NCI-H82 (cell line): ENCODE measurements at regions not wholly inside any gene's neighbourhood (a gene's known extent, or its start where the extent isn't known, plus 50 kb on each side); places are given as distances from the start of the nearest gene placed in this dataset.

Source experiments
- DNase-seq: peaks from one replicate; lab custom pipeline; 2025; lab: John Stamatoyannopoulos, UW

DNA sequence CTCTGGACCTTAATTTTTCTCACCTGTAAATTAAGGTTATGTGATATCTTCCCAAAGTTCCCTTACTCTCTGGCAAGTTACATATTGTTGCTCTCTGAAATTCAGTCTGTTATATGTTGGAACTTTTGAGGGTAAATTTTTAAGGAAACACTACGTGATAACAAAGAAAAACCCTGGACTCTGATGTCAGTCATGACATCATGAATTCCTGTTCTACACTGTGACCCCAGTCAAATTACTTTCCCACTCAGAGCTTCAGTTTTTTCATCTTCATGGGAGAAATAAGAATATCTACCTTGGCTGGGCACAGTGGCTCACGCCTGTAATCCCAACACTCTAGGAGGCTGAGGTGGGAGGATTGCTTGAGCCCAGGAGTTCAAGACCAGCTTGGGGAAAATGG, 164.6 kb upstream of the RALGAPA2 start:
- no peak for DNase-seq

DNA sequence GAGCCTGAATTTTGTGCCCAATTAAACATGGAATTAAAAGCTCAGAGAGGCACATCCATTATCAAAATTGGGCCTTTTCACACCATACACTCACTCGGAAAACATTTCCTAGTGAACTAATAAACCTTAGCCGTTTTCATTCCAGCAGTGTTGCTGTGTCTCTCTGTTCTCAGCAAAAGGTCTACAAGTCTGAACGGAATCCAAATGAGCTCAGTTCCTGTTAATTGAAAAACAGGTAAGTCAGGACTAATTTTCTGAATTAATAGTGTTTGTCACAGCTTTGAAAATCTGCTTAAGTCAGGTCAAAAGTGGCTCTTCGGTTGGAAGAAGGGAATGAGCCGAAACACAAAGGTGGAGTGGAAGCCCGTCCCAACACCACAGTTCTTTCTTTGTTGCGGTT, 163.3 kb upstream of the RALGAPA2 start:
- no peak for DNase-seq

DNA sequence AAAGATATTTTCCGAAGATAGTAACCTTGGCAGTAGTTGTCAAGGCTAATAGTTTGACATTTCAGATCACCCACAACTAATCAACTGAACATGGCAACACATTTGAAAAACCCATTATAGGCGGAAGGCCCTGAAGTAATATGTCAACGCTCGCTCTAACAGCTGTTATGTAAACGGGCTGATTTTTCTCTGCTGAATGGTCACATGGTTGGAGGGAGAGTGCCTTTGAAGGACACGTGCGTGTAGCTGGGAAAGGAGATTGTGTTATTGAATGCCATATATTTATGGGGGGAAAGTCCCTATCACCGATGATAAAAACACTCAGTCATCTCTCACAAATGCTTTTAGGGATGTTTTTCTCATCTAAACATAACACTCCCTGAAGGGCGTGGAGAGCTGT, 160.0 kb upstream of the RALGAPA2 start:
- no peak for DNase-seq

DNA sequence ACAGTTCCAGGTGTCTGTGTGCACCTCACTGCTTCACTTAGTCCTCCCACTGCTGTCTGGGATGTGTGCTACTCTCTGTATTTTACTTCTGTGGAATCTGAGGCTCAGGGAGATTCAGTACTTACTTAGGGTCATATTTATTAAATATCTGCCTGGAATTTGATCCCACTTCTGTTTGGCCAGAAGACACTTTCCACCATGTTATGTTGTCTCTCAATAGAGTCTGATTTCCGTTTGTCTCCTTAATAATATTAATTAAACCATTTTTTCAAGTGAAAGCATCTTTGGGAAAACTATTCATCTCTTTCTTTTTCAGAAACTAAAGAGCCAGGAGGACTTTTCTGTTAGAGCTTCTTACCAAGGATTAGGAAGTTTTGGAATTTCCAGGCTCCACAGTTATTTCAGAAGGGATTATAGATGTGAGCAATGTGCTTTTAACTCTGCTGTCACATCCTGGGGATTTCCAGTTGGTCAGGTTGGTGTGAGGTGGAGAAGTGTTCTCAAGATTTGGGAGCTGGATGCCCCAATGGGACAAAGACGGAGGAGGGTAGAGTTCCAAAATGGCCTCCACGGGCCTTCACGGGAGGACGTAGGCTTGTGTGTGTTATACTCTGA, 156.8 kb upstream of the RALGAPA2 start:
- DNase-seq, result no peak

DNA sequence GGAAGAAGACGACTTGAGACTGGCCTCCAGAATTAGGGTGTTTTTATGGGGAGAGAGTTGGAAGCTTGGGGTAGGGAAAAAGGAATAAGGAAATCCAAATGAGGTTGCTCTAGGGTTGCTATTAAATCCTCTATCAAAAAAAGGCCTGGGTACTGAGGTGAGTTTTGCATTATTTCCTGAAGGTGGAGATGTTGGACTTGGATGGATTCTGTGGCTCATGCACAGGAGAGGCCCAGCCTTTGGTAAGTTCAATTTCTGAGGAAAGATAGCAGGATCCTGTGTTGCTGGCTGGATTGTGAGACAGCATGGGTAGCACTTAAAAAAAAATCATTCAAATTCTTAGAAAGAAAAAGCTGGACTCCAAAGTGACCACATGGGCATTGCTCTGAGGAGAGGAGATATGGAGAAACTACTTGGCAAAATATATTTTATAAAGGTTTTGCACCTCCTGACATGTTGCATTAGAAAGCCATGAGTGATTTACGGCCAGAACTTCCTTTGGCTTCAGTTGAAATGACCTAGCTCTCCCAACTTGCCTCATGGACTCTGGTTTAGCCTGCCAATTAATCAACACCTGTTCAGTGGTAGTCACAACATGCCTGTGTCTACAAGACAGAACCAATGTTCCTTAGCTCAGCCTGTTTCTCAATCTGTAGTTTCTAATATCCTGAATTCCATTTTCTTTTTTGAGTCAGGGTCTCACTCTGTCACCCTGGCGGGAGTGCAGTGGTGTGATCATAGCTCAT, 152.1 kb upstream of the RALGAPA2 start:
- peak; percentile 55 for DNase-seq

DNA sequence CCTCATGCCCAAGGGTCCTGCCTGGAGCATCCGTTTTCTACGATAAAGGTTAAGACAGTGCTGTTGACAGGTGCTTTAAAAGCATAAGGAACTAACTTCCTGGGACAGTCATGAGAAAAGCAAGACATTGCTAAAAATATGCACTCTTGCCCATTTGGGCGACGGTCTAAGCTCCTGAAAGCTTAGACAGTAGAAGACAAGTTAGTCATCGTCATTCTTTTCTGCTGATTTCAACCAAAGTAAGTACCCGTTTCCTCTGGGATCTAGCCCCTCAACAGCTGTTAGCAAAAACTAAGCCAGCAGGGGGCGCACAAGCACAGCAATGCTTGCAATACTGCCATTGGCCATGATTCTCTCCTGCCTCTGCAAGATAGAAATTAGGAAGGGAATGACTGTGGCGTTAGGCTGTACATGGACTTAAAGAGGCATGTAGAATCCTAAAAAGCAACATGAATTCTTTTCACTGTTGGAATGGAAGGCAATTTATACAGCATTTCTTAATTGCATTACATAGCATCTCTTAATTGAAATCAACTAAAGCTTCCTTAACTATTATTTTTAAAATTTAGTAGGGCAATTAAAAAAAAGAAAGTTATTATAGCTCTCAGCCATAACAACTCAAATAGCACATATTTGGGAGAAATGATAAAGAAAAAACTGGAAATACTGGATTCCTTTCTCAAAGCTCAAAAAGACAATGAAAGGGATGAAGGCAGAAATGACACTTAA, 147.8 kb upstream of the RALGAPA2 start:
- peak; percentile 95 for DNase-seq

DNA sequence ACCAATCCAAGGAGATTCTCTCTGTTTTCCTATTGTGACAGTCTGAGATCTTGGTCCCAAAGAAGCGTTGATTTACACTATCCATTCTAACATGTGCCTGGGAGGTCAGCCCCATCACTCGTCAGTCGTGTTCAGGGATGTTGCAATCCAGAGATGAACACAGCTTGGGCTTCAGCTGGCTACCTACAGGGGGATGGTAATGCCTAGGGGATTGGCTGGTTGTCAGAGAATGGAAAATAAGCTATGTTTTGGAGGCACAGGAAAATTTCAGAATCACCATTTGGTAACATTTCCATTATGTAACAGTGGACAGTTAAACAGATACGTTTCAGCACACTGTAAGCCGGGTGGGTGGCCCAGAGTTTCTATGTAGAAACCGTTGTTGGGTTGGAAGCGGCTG, 147.1 kb upstream of the RALGAPA2 start:
- no peak for DNase-seq

DNA sequence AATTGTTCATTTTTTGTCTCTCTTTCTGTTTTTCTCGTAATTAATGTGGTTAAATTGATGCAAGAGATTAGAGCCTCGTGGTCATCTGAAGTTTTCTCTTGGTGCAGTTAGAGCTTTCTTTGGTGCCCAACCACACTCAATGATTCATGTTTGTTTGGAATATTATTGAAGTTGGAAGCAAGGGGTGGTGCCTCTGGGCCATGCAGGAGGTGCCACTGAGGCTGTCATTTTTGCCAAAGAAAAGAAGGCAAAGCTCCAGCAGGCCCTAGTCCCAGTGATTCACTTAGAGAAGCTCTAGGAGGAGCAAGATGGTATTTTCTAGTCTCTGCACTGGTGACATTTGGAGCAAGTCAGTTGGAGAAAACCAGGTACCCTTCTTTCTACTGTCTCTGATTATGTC, 144.5 kb upstream of the RALGAPA2 start:
- no peak for DNase-seq

DNA sequence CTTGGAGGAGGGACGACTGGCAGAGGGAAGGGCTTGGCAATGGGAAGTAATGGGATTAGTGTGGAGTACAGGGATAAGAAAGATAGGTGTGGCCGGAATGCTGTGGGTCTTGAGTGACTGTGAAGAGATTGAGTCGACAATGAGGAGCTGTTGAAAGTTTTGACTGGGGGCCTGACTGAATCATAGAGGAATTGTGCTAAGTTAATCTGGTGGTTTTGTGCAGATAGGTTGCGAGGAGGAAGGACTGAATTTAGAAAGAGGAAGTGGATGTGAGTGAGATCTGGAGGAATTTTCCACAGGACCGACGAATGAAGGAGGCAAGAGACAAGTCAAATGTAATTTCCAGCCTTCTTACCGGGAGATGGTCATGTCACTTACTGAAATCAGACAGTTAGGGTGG, 143.9 kb upstream of the RALGAPA2 start:
- DNase-seq, result peak; percentile 69

DNA sequence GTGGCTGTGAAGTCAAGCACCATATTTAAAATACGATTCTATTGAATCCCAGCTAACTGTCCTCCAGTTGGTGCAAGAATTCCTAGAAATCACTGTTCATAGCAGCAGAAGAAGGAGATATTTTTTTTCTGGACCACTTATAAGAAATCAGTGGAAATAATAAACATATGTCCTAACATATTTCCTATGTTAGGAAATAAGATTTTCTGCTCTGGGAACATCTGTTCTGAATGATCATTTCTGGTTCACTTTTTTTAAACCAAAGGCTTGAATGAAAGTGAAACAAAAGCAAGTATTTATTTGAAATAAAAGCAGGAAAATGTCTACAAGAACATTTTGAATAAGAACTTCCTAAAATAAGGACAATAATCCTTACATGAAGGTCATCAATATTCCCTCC, 138.9 kb upstream of the RALGAPA2 start:
- no peak for DNase-seq

DNA sequence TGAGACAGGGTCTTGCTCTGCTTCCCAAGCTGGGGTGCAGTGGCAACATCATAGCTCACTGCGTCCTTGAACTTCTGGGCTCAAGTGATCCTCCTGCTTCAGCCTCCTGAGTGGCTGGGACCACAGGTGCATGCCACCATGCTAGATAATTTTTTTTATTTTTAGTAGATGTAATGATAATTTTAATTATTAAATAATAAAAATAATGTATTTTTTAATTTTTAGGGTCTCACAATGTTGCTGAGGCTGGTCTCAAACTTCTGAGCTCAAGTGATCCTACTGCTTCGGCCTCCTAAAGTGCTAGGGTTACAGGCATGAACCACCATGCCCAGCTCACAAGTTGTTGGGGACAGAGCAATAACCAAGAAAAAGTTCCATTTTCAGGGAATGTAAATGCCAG, 138.0 kb upstream of the RALGAPA2 start:
- DNase-seq, result no peak

DNA sequence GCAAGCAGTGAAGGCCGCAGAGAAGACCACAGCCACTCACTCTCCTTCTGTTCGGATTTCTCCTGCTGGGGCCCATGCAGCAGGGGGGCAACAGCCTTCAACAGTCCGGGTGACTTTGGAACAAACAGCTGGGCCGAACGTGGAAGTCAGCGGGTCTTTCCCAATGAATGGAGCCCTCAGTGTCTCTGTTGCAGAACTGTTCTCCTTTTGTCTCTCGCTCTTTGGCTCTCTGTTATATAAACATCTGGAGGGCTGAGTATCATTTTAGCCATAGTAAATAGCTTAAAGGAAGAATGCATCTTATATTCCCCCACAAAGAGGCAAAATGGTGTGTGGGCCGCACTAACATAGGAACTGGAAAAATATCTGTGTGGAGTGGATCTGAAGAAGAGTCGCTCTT, 136.7 kb upstream of the RALGAPA2 start:
- no peak for DNase-seq

DNA sequence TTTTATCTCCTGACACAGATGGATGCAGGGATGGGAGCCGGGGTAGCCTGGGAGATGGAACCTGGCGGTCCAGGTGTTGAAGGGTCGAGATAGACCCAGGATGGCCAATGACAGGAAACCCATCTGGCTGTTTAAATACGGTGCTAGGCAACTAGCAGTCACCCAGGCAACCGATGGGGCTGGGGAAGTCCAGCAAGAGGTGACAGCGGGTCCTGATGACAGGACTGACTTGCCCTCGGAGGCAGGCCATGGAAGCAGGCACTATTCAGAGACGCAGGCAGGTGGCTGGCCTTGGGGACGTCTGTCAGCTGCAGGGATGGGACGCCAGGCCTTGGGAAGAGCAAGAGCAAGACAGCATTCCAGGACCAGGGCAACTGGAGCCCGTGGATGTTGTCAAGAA, 135.4 kb upstream of the RALGAPA2 start:
- DNase-seq, result no peak

DNA sequence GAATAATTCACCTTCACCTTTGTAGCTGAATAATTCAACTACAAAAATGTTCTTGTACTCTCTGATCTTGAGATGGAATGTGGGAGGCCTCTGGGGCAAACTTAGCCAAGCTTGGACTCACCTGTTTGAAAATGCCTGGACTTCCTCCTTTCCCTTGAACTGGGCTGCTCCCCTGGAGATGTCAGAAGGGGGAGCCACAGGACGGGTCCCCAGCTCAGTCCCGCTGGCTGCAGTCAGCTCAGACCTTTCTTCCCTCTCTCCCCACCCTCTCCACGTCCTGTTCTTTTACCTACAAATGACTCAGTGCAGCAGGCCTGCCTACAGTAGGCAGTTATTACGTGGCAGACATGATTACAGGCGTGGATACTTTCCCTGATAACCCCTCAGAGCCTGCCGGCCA, 131.5 kb upstream of the RALGAPA2 start:
- no peak for DNase-seq

DNA sequence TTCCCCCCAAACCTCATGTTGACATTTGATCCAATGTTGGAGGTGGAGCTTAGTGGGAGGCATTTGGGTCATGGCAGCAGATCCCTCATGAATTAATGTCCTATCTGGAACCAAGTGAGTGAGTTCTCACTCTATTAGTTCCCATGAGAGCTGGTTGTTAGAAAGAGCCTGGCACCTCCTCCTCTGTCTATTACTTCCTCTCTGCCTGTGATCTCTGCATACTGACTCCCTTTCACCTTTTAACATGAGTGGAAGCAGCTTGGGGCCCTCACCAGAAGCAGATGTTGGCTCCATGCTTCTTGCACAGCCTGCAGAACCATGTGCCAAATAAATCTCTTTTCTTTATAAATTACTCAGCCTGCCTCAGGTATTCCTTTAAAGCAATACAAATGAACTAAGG, 127.3 kb upstream of the RALGAPA2 start:
- DNase-seq, result no peak

DNA sequence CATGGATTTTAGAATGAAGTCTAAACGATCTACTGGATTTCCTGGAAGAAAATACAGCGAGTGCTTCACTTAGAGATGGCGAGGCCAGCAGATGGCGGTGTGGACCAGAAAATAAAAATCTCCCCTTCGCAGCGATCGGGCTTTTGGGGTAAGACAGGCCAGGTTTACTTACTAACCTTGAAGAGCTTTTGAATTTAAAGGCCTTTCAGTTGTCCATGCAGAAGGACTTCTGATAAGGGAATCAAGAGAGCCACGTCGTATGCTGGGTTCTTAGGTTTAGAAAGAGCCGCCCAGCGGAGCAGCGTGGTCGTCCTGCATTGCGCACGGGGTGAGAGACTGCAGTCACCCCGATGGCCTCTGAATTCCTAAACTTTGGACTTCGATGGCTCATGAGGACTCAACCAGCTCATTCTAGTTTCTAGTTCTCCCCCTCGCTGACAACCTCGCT, 125.2 kb upstream of the RALGAPA2 start:
- DNase-seq, result peak; percentile 73

DNA sequence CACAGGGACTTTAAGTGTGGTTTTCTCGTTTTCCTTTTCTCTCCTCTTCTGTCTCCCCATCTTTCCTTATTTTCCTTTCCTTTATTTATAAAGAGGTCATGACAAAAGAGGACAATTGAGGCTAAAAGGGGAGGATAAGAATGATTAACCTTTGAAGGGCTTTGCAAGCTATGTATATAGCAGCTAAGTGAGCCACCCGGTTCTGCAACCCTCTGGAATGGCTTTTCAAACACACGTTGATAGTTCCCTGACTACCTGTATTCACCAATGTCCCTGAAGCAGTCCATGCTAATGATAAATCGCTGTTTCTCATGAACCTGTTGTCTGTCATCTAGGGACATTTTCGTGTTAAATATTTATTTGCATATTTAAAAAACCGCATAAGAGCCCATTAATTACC, 124.4 kb upstream of the RALGAPA2 start:
- DNase-seq, result no peak

DNA sequence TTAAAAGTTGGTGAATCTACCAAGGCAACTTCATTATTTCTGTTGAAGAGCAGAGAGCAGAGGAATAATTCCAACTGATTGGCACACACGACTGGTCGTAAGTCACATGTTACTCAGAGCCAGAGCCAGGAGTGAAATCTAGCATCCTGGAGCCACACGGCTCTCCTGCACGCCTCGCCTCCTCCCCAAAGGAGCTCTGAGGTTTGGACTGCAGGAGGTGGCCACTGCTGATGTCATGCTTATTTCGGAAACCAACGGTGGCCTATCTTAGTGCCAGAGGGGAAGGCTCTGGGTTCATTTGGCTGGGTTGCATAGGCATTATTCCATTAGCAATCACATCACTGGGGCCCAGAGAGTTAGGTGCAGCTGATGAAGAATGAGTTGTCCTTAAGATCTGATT, 123.5 kb upstream of the RALGAPA2 start:
- DNase-seq, result no peak

DNA sequence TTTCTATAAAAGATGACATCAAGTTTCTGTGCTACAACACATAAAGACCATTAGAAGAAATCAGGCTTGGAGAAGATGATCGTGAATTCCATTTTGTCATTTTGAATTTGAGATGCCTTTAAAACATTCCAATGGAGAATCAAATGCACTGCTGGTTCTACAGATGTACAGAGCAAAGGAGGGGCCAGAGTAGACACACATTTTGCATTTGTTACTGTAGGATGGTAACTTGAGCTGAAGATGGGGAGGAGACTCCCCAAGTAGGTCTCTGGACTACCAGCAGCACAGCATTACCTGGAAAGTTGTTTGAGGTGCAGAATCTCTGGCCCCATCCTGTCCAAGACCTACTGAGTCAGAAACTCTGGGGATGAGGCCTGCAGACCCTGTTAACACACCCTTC, 121.6 kb upstream of the RALGAPA2 start:
- DNase-seq, result no peak

DNA sequence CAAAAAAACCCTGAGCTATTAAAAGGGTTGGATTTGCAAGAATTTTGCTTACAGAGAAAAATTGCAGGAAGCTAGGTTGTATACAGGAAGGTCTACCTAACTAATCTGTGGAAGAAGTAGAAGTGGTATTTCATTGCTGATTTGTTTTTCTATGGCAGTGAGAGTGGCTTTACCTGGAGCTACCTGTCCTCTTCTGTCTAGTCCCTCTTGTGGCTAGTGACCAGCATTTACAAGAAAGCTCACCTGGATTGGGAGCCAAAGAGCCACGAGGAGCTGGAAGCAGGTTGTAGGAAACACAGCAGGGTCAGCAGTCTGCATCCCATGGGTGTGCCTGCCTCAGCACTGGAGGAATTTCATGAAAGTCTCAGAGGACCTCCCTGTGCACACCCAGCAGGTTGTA, 120.3 kb upstream of the RALGAPA2 start:
- DNase-seq, result no peak

DNA sequence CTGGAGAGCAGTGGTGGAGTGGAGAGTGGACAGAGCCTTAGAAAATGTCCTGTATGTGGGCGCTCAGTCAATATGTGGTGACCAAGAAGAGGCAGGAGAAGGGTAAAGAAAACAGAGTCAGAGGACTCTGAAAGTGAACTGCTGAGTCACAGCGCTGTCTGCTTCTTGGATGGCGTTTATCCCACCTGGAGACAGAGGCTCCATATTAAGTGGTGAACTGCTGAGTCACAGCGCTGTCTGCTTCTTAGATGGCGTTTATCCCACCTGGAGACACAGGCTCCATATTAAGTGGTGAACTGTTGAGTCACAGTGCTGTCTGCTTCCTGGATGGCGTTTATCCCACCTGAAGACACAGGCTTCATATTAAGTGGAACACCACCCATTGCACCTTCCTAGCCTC, 119.3 kb upstream of the RALGAPA2 start:
- DNase-seq, result no peak

DNA sequence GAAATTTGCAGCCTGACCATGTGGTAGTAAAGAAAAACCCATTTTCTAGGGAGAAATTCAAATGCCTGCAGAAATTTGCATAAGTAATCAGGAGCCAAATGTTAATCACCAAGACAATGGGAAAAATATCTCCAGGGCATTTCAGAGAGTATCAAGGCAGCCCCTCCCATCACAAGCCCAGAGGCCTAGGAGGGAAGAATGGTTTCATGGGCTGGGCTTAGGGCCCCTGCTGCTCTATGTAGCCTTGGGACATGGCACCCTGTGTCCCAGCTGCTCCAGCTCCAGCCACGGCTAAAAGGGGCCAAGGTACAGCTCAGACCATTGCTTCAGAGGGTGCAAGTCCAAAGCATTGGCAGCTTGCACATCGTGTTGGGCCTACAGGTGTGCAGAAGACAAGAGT, 117.2 kb upstream of the RALGAPA2 start:
- DNase-seq, result no peak

DNA sequence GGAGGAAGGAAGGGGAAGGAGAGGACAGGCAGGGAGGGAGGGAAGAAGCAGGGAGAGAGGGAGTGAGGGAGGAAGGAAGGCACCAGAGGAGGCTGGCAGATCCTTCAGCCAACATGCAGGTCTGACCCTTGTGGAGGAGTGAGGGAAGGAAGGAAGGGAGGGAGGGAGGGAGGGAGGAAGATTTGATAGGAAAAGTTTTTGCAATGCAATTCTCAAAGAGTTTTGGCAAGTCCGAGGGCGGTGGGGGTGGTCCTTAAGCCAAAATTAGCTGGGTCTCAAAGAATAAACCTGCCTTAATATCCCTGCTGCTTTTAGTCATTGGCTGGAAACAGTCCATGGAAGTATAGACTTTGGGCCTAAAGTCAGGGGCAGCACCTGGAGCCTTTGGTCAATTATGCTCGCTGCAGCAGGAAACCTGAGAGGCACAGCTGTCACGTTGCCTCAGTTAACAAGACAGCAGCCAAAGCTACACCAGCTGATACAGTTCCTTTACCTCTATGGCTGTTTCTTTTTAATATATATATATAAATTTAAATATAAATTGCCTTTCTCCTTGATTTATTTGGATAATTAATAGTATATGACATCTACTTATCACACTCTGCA, 115.7 kb upstream of the RALGAPA2 start:
- DNase-seq, result peak; percentile 32
